ENCODE measurements at regions not wholly inside any gene's neighbourhood (a gene's known extent, or its start where the extent isn't known, plus 50 kb on each side); places are given as distances from the start of the nearest gene placed in this dataset.
A peak's percentile ranks its signal among the peaks of the same experiment; 100 is the strongest.
"Not testable (repeated sequence)": the region's sequence is repeated elsewhere in the genome, so short reads cannot be mapped to it uniquely, and the experiment has no call there.

DNA sequence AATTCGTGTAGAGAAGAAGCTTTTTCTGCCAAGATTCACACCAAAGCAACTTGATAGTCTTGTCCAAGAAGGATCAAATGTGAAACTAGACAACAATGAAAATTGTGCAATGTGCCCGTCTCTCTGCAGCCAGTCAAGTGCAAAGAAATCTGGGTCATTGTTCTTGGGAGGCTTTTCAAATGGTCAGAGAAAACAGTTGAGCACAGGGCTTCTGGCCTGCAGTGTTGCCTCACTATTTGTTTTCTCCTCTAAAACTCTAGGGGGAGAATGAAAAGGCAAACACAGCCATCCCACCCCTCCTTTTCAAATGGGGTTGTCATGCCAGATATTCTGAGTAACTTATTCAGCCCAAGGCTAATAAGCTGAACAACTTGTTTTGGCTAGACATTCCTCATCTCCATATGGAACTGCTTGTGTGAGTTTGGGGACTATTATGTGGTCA is 417.6 kb upstream of the CDIN1 start:
- H3K4ac ChIP-seq (ENCODE audit: low read depth, low read length) = no peak overlapping the region
- H3K23ac ChIP-seq (ENCODE audit: low read depth, low read length) = no peak overlapping the region
- H3K4me3 ChIP-seq (ENCODE audit: insufficient read depth, low read depth, low read length) = no peak overlapping the region
- no peak overlapping the region for H4K8ac ChIP-seq (ENCODE audit: low read depth in 2 of 2, low read length in 2 of 2)
- TF ChIP-seq, protein P1, sequence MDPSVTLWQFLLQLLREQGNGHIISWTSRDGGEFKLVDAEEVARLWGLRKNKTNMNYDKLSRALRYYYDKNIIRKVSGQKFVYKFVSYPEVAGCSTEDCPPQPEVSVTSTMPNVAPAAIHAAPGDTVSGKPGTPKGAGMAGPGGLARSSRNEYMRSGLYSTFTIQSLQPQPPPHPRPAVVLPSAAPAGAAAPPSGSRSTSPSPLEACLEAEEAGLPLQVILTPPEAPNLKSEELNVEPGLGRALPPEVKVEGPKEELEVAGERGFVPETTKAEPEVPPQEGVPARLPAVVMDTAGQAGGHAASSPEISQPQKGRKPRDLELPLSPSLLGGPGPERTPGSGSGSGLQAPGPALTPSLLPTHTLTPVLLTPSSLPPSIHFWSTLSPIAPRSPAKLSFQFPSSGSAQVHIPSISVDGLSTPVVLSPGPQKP (IDR thresholded peaks at IDR 0.05; ENCODE audit: borderline replicate concordance, low read depth, low read length) = no peak
- TF ChIP-seq CEBPB (IDR thresholded peaks at IDR 0.05; ENCODE audit: low read depth, low read length) = peak; percentile 33; the same call in 1 of the 2 replicates
- H2AK5ac ChIP-seq (ENCODE audit: low read depth, low read length) = no peak overlapping the region
- peak; percentile 37 for ATAC-seq (ENCODE audit: low read depth)
- no peak overlapping the region for H2BK15ac ChIP-seq (ENCODE audit: low read depth, low read length)
- ChIA-PET POLR2A (ENCODE audit: unreplicated experiment) (interaction anchor here (0.6 kb wide), 2 partner anchors 163 to 304 kb away, joined by 3 read pairs; no protein-coding TSS in a partner anchor), CTCF (no interaction called here)
- no peak overlapping the region for H3K18ac ChIP-seq (ENCODE audit: low read depth, low read length)
- H4K5ac ChIP-seq (ENCODE audit: low read depth, low read length) = no peak overlapping the region
- H3K27me3 ChIP-seq (ENCODE audit: control insufficient read depth, insufficient read depth, low read length) = no peaks in the 10 kb centered on the region
- H2BK120ac ChIP-seq (ENCODE audit: low read depth, low read length) = no peak overlapping the region
- no peak overlapping the region for H2BK5ac ChIP-seq (ENCODE audit: low read depth, low read length, poor library complexity, severe bottlenecking)
- H3K9me3 ChIP-seq (ENCODE audit: control insufficient read depth, insufficient read depth, low read length) = no peaks in the 10 kb centered on the region
- BruUV-seq (replicated peaks) = no TSS peak
- H3K79me1 ChIP-seq (ENCODE audit: low read depth in 1 of 2, low read length in 2 of 2) = no peaks in the 10 kb centered on the region
- no peak overlapping the region for H4K91ac ChIP-seq (ENCODE audit: insufficient read depth, low read depth, low read length)
- H3K4me2 ChIP-seq (ENCODE audit: low read depth, low read length) = no peak overlapping the region
- no peak overlapping the region for H2AK9ac ChIP-seq (replicated peaks; ENCODE audit: low read depth, low read length, poor library complexity)
- no peaks in the 10 kb centered on the region for H3K36me3 ChIP-seq (ENCODE audit: control insufficient read depth, insufficient read depth, low read length)
- no peak overlapping the region for H3K56ac ChIP-seq (ENCODE audit: extremely low read depth, insufficient read depth, low read length)
- DNase-seq = no peak
- H2BK20ac ChIP-seq (ENCODE audit: low read depth, low read length) = no peak overlapping the region
- dilution Hi-C loops (cut with HindIII; ENCODE audit: low sequenced_read_pairs, unreplicated experiment) (no loop called here), intact Hi-C loops (cut with micrococcal nuclease) (no loop called here), in situ Hi-C loops (cut with MboI; ENCODE audit: low sequenced_read_pairs) (no loop called here)
- H3K4me1 ChIP-seq (ENCODE audit: control insufficient read depth, insufficient read depth, low read length) = peaks cover 5% of the 10 kb centered on the region
- no CpG with 5 or more reads among the region's 2 CpGs for WGBS, 2 experiments (ENCODE audit: extremely low coverage in 2 of 2, insufficient read length in 1 of 2)
- H3K27ac ChIP-seq (ENCODE audit: insufficient read depth, low read length) = no peak overlapping the region
- peaks cover 5% of the 10 kb centered on the region for H3K9me1 ChIP-seq (ENCODE audit: insufficient read depth, low read length)
- H3K14ac ChIP-seq (replicated peaks; ENCODE audit: low read depth, low read length) = no peak overlapping the region
- H2AFZ ChIP-seq (replicated peaks; ENCODE audit: low read length, poor library complexity) = no peak overlapping the region
- no peaks in the 10 kb centered on the region for H4K20me1 ChIP-seq (ENCODE audit: insufficient read depth, low read length)
- no peak overlapping the region for H3K9ac ChIP-seq (ENCODE audit: low read depth, low read length)

GRCh38 chr15:36163983-36164382 is 415.4 kb upstream of the CDIN1 start:
- in situ Hi-C loops (cut with MboI; ENCODE audit: low sequenced_read_pairs); H3K9me1 ChIP-seq (ENCODE audit: insufficient read depth, low read length): not testable (repeated sequence)

More at GRCh38 chr15:36163983-36164382, 415.4 kb upstream of the CDIN1 start:
- H2BK5ac ChIP-seq (ENCODE audit: low read depth, low read length, poor library complexity, severe bottlenecking); POLR2A ChIA-PET (ENCODE audit: unreplicated experiment); H3K4ac ChIP-seq (ENCODE audit: low read depth, low read length); H2BK120ac ChIP-seq (ENCODE audit: low read depth, low read length); H3K18ac ChIP-seq (ENCODE audit: low read depth, low read length); H2BK15ac ChIP-seq (ENCODE audit: low read depth, low read length); ATAC-seq (ENCODE audit: low read depth); H4K20me1 ChIP-seq (ENCODE audit: insufficient read depth, low read length); BruUV-seq (replicated peaks); H3K4me3 ChIP-seq (ENCODE audit: insufficient read depth, low read depth, low read length); H4K5ac ChIP-seq (ENCODE audit: low read depth, low read length); H3K79me1 ChIP-seq (ENCODE audit: low read depth in 1 of 2, low read length in 2 of 2); H2AFZ ChIP-seq (replicated peaks; ENCODE audit: low read length, poor library complexity); H3K23ac ChIP-seq (ENCODE audit: low read depth, low read length); H3K4me2 ChIP-seq (ENCODE audit: low read depth, low read length); H4K8ac ChIP-seq (ENCODE audit: low read depth in 2 of 2, low read length in 2 of 2); intact Hi-C loops (cut with micrococcal nuclease); H2AK5ac ChIP-seq (ENCODE audit: low read depth, low read length); H3K9ac ChIP-seq (ENCODE audit: low read depth, low read length); H4K91ac ChIP-seq (ENCODE audit: insufficient read depth, low read depth, low read length); H3K14ac ChIP-seq (replicated peaks; ENCODE audit: low read depth, low read length); H3K36me3 ChIP-seq (ENCODE audit: control insufficient read depth, insufficient read depth, low read length); H2BK20ac ChIP-seq (ENCODE audit: low read depth, low read length); DNase-seq; dilution Hi-C loops (cut with HindIII; ENCODE audit: low sequenced_read_pairs, unreplicated experiment); H3K56ac ChIP-seq (ENCODE audit: extremely low read depth, insufficient read depth, low read length); H3K9me3 ChIP-seq (ENCODE audit: control insufficient read depth, insufficient read depth, low read length); H3K27me3 ChIP-seq (ENCODE audit: control insufficient read depth, insufficient read depth, low read length); H3K4me1 ChIP-seq (ENCODE audit: control insufficient read depth, insufficient read depth, low read length); H2AK9ac ChIP-seq (replicated peaks; ENCODE audit: low read depth, low read length, poor library complexity); H3K27ac ChIP-seq (ENCODE audit: insufficient read depth, low read length): not testable (repeated sequence)
- CTCF ChIA-PET = interaction anchor here (0.6 kb wide), 1 partner anchor 81 kb away, joined by 4 read pairs; no protein-coding TSS in a partner anchor
- WGBS, 2 experiments (ENCODE audit: extremely low coverage in 2 of 2, insufficient read length in 1 of 2) = 89% methylated on average over 6 of the region's 13 CpGs; no CpG with 5 or more reads in 1 of the 2 experiments

All from IMR-90 (cell line).